IPS-15b (cell line): ENCODE measurements at regions not wholly inside any gene's neighbourhood (a gene's known extent, or its start where the extent isn't known, plus 50 kb on each side); places are given as distances from the start of the nearest gene placed in this dataset.
"Not testable (repeated sequence)": the region's sequence is repeated elsewhere in the genome, so short reads cannot be mapped to it uniquely, and the experiment has no call there.

ENCODE experiments used
- H3K27me3 ChIP-seq: one replicate; pipeline ENCODE4 v1.6.1; 2013; ENCODE audit warnings: low read length; ENCODE audit not compliant: control insufficient read depth, insufficient read depth
- H3K36me3 ChIP-seq: one replicate; pipeline ENCODE4 v1.6.1; 2013; ENCODE audit warnings: low read length; ENCODE audit not compliant: control insufficient read depth, insufficient read depth
- H3K4me1 ChIP-seq: one replicate; pipeline ENCODE4 v1.6.1; 2013; ENCODE audit warnings: mild to moderate bottlenecking, low read length; ENCODE audit not compliant: control insufficient read depth, insufficient read depth
- H3K4me3 ChIP-seq: one replicate; pipeline ENCODE4 v1.5.1; 2013; ENCODE audit warnings: low read depth, low read length
- H3K9ac ChIP-seq: one replicate; pipeline ENCODE4 v1.6.1; 2013; ENCODE audit warnings: low read depth, mild to moderate bottlenecking, low read length
- H3K9me3 ChIP-seq: one replicate; pipeline ENCODE4 v1.6.1; 2013; ENCODE audit warnings: mild to moderate bottlenecking, low read length; ENCODE audit not compliant: control insufficient read depth, insufficient read depth

GRCh38 chr3:168688267-168688666 is 592.5 kb upstream of the GOLIM4 start:
- Histone ChIP-seq H3K9ac (no peak overlapping the region), H3K9me3 (no peaks in the 10 kb centered on the region), H3K27me3 (no peaks in the 10 kb centered on the region), H3K36me3 (no peaks in the 10 kb centered on the region), H3K4me1 (no peaks in the 10 kb centered on the region), H3K4me3 (no peak overlapping the region)

- Histone ChIP-seq H3K36me3 (no peaks in the 10 kb centered on the region), H3K4me1 (no peaks in the 10 kb centered on the region), H3K9me3 (no peaks in the 10 kb centered on the region), H3K4me3 (no peak overlapping the region), H3K27me3 (no peaks in the 10 kb centered on the region), H3K9ac (no peak overlapping the region)
Measured at GRCh38 chr3:168684519-168684918, 588.8 kb upstream of the GOLIM4 start.

- Histone ChIP-seq H3K4me1 (no peaks in the 10 kb centered on the region), H3K9me3 (no peaks in the 10 kb centered on the region), H3K27me3 (no peaks in the 10 kb centered on the region), H3K36me3 (no peaks in the 10 kb centered on the region), H3K9ac (no peak overlapping the region), H3K4me3 (no peak overlapping the region)
Measured at GRCh38 chr3:168678730-168679129, 583.0 kb upstream of the GOLIM4 start.

- H3K27me3 ChIP-seq: no peaks in the 10 kb centered on the region
- H3K9me3 ChIP-seq: no peaks in the 10 kb centered on the region
- no peak overlapping the region for H3K4me3 ChIP-seq
- H3K9ac ChIP-seq: no peak overlapping the region
- H3K36me3 ChIP-seq: no peaks in the 10 kb centered on the region
- no peaks in the 10 kb centered on the region for H3K4me1 ChIP-seq
Measured at GRCh38 chr3:168671091-168671490, 575.4 kb upstream of the GOLIM4 start.

GRCh38 chr3:168660879-168661657 is 565.3 kb upstream of the GOLIM4 start:
- H3K4me3 ChIP-seq, H3K9me3 ChIP-seq, H3K36me3 ChIP-seq, H3K27me3 ChIP-seq, H3K9ac ChIP-seq, H3K4me1 ChIP-seq: not testable (repeated sequence)

GRCh38 chr3:168659015-168659414 is 563.3 kb upstream of the GOLIM4 start:
- H3K4me3 ChIP-seq: no peak overlapping the region
- H3K27me3 ChIP-seq: no peaks in the 10 kb centered on the region
- H3K4me1 ChIP-seq: peaks cover 11% of the 10 kb centered on the region
- no peaks in the 10 kb centered on the region for H3K9me3 ChIP-seq
- H3K9ac ChIP-seq: no peak overlapping the region
- H3K36me3 ChIP-seq: no peaks in the 10 kb centered on the region

- H3K9ac ChIP-seq: no peak overlapping the region
- H3K36me3 ChIP-seq: no peaks in the 10 kb centered on the region
- H3K4me3 ChIP-seq: no peak overlapping the region
- H3K27me3 ChIP-seq: no peaks in the 10 kb centered on the region
- H3K9me3 ChIP-seq: no peaks in the 10 kb centered on the region
- peaks cover 15% of the 10 kb centered on the region for H3K4me1 ChIP-seq
Measured at GRCh38 chr3:168655611-168656010, 559.9 kb upstream of the GOLIM4 start.

- no peaks in the 10 kb centered on the region for H3K27me3 ChIP-seq
- no peaks in the 10 kb centered on the region for H3K9me3 ChIP-seq
- no peak overlapping the region for H3K4me3 ChIP-seq
- peaks cover 15% of the 10 kb centered on the region for H3K4me1 ChIP-seq
- H3K9ac ChIP-seq: no peak overlapping the region
- no peaks in the 10 kb centered on the region for H3K36me3 ChIP-seq
Measured at GRCh38 chr3:168654700-168655099, 559.0 kb upstream of the GOLIM4 start.

GRCh38 chr3:168653255-168653654 is 557.5 kb upstream of the GOLIM4 start:
- H3K9me3 ChIP-seq: no peaks in the 10 kb centered on the region
- no peaks in the 10 kb centered on the region for H3K36me3 ChIP-seq
- no peaks in the 10 kb centered on the region for H3K27me3 ChIP-seq
- H3K4me3 ChIP-seq: no peak overlapping the region
- peaks cover 15% of the 10 kb centered on the region for H3K4me1 ChIP-seq
- no peak overlapping the region for H3K9ac ChIP-seq

GRCh38 chr3:168648321-168648720 is 552.6 kb upstream of the GOLIM4 start:
- Histone ChIP-seq H3K27me3 (no peaks in the 10 kb centered on the region), H3K4me1 (peaks cover 4% of the 10 kb centered on the region), H3K9ac (no peak overlapping the region), H3K4me3 (no peak overlapping the region), H3K36me3 (no peaks in the 10 kb centered on the region), H3K9me3 (no peaks in the 10 kb centered on the region)

- Histone ChIP-seq H3K9ac (no peak overlapping the region), H3K4me3 (no peak overlapping the region), H3K9me3 (no peaks in the 10 kb centered on the region), H3K27me3 (no peaks in the 10 kb centered on the region), H3K36me3 (no peaks in the 10 kb centered on the region), H3K4me1 (no peaks in the 10 kb centered on the region)
Measured at GRCh38 chr3:168647582-168647981, 551.9 kb upstream of the GOLIM4 start.

- Histone ChIP-seq H3K4me3 (no peak overlapping the region), H3K9ac (no peak overlapping the region)
Measured at GRCh38 chr3:168645180-168645579, 549.5 kb upstream of the GOLIM4 start.

More at GRCh38 chr3:168645180-168645579, 549.5 kb upstream of the GOLIM4 start:
- Histone ChIP-seq H3K36me3 (no peaks in the 10 kb centered on the region), H3K9me3 (no peaks in the 10 kb centered on the region), H3K4me1 (no peaks in the 10 kb centered on the region), H3K27me3 (no peaks in the 10 kb centered on the region)
